Esophagus squamous epithelium (tissue), 4 donors: ENCODE measurements at regions not wholly inside any gene's neighbourhood (a gene's known extent, or its start where the extent isn't known, plus 50 kb on each side); places are given as distances from the start of the nearest gene placed in this dataset.

Experiments used
- POLR2A ChIP-seq, 4 donors: fragments of 450-650 bp; IDR thresholded peaks; one replicate each; pipeline ENCODE4 v1.6.1; 2017; ENCODE audit warnings: antibody characterized with exemption in 4 of 4, mild to moderate bottlenecking in 4 of 4, moderate library complexity in 3 of 4
- TF ChIP-seq, protein P1 (sequence below), 6 experiments: fragments of 450-650 bp in 4 of 6; fragments of 200-600 bp in 2 of 6; sonication (generic) in 2 of 6; IDR thresholded peaks; one replicate each; pipeline ENCODE4 v1.5.1; 2016 to 2019; ENCODE audit warnings: antibody characterized with exemption in 6 of 6, mild to moderate bottlenecking in 4 of 6, moderate library complexity in 4 of 6

- no peak for TF ChIP-seq POLR2A (IDR thresholded peaks at IDR 0.05)
- TF ChIP-seq, protein P1, sequence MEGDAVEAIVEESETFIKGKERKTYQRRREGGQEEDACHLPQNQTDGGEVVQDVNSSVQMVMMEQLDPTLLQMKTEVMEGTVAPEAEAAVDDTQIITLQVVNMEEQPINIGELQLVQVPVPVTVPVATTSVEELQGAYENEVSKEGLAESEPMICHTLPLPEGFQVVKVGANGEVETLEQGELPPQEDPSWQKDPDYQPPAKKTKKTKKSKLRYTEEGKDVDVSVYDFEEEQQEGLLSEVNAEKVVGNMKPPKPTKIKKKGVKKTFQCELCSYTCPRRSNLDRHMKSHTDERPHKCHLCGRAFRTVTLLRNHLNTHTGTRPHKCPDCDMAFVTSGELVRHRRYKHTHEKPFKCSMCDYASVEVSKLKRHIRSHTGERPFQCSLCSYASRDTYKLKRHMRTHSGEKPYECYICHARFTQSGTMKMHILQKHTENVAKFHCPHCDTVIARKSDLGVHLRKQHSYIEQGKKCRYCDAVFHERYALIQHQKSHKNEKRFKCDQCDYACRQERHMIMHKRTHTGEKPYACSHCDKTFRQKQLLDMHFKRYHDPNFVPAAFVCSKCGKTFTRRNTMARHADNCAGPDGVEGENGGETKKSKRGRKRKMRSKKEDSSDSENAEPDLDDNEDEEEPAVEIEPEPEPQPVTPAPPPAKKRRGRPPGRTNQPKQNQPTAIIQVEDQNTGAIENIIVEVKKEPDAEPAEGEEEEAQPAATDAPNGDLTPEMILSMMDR (IDR thresholded peaks at IDR 0.05) = no peak
These were observed 116.9 kb upstream of the FOXN2 start for GRCh38 chr2:48197618-48198017.
